Transverse colon (tissue), 4 donors: ENCODE measurements at regions not wholly inside any gene's neighbourhood (a gene's known extent, or its start where the extent isn't known, plus 50 kb on each side); places are given as distances from the start of the nearest gene placed in this dataset.

Experiments
- EP300 ChIP-seq: sonication (generic); formaldehyde crosslinking; IDR thresholded peaks from one replicate; pipeline ENCODE4 v1.6.1; 2017; ENCODE audit warnings: antibody characterized with exemption, low read depth
- POLR2A ChIP-seq: fragments of 450-650 bp; IDR thresholded peaks from one replicate; pipeline ENCODE4 v1.6.1; 2016; ENCODE audit warnings: antibody characterized with exemption, mild to moderate bottlenecking, moderate library complexity
- POLR2AphosphoS5 ChIP-seq, 3 donors: sonication (generic); formaldehyde crosslinking; IDR thresholded peaks; one replicate each; pipeline ENCODE4 v1.6.1; 2016; ENCODE audit warnings: antibody characterized with exemption in 3 of 3
- TF ChIP-seq, protein P1 (sequence below), 5 experiments: fragments of 200-600 bp in 3 of 5; fragments of 450-650 bp in 2 of 5; sonication (generic) in 3 of 5; IDR thresholded peaks; 1 replicate in 2 of 5; 2 replicates in 3 of 5; pipeline ENCODE4 v1.5.1; 2016 to 2017; ENCODE audit warnings: antibody characterized with exemption in 5 of 5, inconsistent platforms in 3 of 5, mild to moderate bottlenecking in 2 of 5, moderate library complexity in 1 of 5

DNA sequence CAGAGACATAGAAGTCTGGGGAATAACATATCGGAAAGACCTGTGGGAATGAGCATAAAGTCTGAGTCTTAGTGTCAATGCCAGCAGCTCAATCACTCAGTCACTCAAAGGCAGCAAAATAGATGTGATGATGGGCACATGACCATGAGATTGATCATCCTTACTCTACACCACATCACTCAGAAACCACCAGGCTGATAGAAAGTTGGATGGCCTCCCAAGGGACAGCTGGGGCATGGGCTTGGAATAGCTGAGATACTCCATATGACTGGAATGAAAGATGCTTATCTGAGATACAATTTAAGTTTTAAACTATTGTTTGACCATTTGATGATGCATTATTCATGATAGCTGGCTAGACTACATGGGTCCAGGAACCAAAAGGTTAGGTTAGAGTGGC is 80.9 kb upstream of the F13A1 start:
- TF ChIP-seq, protein P1, sequence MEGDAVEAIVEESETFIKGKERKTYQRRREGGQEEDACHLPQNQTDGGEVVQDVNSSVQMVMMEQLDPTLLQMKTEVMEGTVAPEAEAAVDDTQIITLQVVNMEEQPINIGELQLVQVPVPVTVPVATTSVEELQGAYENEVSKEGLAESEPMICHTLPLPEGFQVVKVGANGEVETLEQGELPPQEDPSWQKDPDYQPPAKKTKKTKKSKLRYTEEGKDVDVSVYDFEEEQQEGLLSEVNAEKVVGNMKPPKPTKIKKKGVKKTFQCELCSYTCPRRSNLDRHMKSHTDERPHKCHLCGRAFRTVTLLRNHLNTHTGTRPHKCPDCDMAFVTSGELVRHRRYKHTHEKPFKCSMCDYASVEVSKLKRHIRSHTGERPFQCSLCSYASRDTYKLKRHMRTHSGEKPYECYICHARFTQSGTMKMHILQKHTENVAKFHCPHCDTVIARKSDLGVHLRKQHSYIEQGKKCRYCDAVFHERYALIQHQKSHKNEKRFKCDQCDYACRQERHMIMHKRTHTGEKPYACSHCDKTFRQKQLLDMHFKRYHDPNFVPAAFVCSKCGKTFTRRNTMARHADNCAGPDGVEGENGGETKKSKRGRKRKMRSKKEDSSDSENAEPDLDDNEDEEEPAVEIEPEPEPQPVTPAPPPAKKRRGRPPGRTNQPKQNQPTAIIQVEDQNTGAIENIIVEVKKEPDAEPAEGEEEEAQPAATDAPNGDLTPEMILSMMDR (IDR thresholded peaks at IDR 0.05): no peak
- TF ChIP-seq POLR2A (no peak), POLR2AphosphoS5 (IDR thresholded peaks at IDR 0.05) (no peak), EP300 (no peak)
